ENCODE measurements at regions not wholly inside any gene's neighbourhood (a gene's known extent, or its start where the extent isn't known, plus 50 kb on each side); places are given as distances from the start of the nearest gene placed in this dataset.

- Histone ChIP-seq H4K91ac (ENCODE audit: insufficient read length, low read depth, low read length) (no peak overlapping the region), H3K18ac (ENCODE audit: insufficient read length, low read depth, low read length) (no peak overlapping the region), H3K27me3 (ENCODE audit: insufficient read depth, low read length) (no peaks in the 10 kb centered on the region), H3K23me2 (ENCODE audit: insufficient read length, low read depth, low read length, poor library complexity, severe bottlenecking) (no peaks in the 10 kb centered on the region), H2BK12ac (ENCODE audit: insufficient read length, low read depth, low read length) (no peak overlapping the region), H3T11ph (ENCODE audit: low read length) (no peak overlapping the region), H3K14ac (ENCODE audit: insufficient read depth, low read length) (no peak overlapping the region), H2AFZ (ENCODE audit: low read length) (no peak overlapping the region), H3K79me1 (ENCODE audit: insufficient read depth, low read depth, low read length, poor library complexity, severe bottlenecking) (no peaks in the 10 kb centered on the region), H3K4me1 (ENCODE audit: insufficient read depth, low read length) (no peaks in the 10 kb centered on the region), H3K79me2 (ENCODE audit: insufficient read depth, low read length) (no peaks in the 10 kb centered on the region), H3K23ac (ENCODE audit: insufficient read length, low read depth, low read length) (no peak overlapping the region), H2BK120ac (ENCODE audit: low read depth, low read length, poor library complexity, severe bottlenecking) (no peak overlapping the region), H2BK5ac (ENCODE audit: insufficient read length, low read length) (no peak overlapping the region), H3K4me2 (ENCODE audit: insufficient read depth, insufficient read length, low read length) (no peak overlapping the region), H4K20me1 (ENCODE audit: control insufficient read depth, insufficient read depth, insufficient read length) (no peaks in the 10 kb centered on the region), H4K8ac (replicated peaks; ENCODE audit: insufficient read length, low read depth, low read length) (no peak overlapping the region), H3K9me3 (ENCODE audit: control insufficient read depth, low read depth, low read length) (no peaks in the 10 kb centered on the region), H3K9ac (ENCODE audit: extremely low read depth, insufficient read length, low read length) (no peak overlapping the region), H2AK5ac (ENCODE audit: insufficient read length, low read length) (no peak overlapping the region), H2BK20ac (ENCODE audit: low read depth, low read length, poor library complexity, severe bottlenecking) (no peak overlapping the region), H3K4ac (ENCODE audit: low read depth, low read length) (no peak overlapping the region), H4K5ac (ENCODE audit: insufficient read length, low read depth, low read length) (no peak overlapping the region), H2BK15ac (ENCODE audit: low read depth, low read length) (no peak overlapping the region), H3K27ac (ENCODE audit: insufficient read length, low read depth, low read length) (no peak overlapping the region), H3K56ac (ENCODE audit: insufficient read length, low read depth, low read length) (no peak overlapping the region)
- no peak for DNase-seq
- Mint-ChIP-seq H3K36me3 (ENCODE audit: insufficient read depth in 1 of 3, low read depth in 3 of 3) (no peaks in the 10 kb centered on the region), H3K4me3 (no peak overlapping the region), H3K27ac (no peak overlapping the region), H3K9me3 (no peaks in the 10 kb centered on the region), H3K27me3 (ENCODE audit: low read depth) (no peaks in the 10 kb centered on the region), H3K4me1 (no peaks in the 10 kb centered on the region)
- no CpG with 5 or more reads among the region's 1 CpG for WGBS (ENCODE audit: extremely low coverage, insufficient read length, low lambda C conversion rate)
- no peak for TF ChIP-seq CTCF (conservative IDR thresholded peaks at IDR 0.05)
Measured at GRCh38 chr4:116303736-116304188, 781.6 kb downstream of the TRAM1L1 start.
